HEK293 (cell line): ENCODE measurements at regions not wholly inside any gene's neighbourhood (a gene's known extent, or its start where the extent isn't known, plus 50 kb on each side); places are given as distances from the start of the nearest gene placed in this dataset.

ENCODE experiments used
- CTCF ChIA-PET: fragments of 350-600 bp; formaldehyde crosslinking; extraction: SDS; loops from one replicate; lab custom pipeline; 2021; ENCODE audit warnings: antibody characterized with exemption; lab: Yijun Ruan, JAX
- POLR2A ChIA-PET: fragments of 300-600 bp; formaldehyde crosslinking; extraction: SDS; loops from one replicate; lab custom pipeline; 2020; ENCODE audit warnings: antibody characterized with exemption, inconsistent platforms; lab: Yijun Ruan, JAX
- H3K27ac ChIP-seq: fragments of 200-500 bp; sonication (Bioruptor generic); 2 replicates; pipeline ENCODE4 v1.5.1; 2014; ENCODE audit warnings: low read depth, low read length, control low read depth, inconsistent platforms; ENCODE audit errors: extremely low read depth
- H3K36me3 ChIP-seq, 2 experiments: fragments of 200-500 bp in 1 of 2; sonication (Bioruptor generic) in 1 of 2; 1 replicate in 1 of 2; 2 replicates in 1 of 2; pipeline ENCODE4 v1.5.1; 2014 to 2017; ENCODE audit warnings: inconsistent platforms in 2 of 2, low read length in 2 of 2; ENCODE audit not compliant: control insufficient read depth in 2 of 2, insufficient read depth in 1 of 2
- H3K4me1 ChIP-seq: fragments of 200-500 bp; sonication (Bioruptor generic); 2 replicates; pipeline ENCODE4 v1.5.1; 2014; ENCODE audit warnings: mild to moderate bottlenecking, low read length, inconsistent platforms; ENCODE audit not compliant: control insufficient read depth, insufficient read depth
- H3K4me3 ChIP-seq: 2 replicates; pipeline ENCODE4 v1.5.1; 2011; ENCODE audit warnings: low read depth, mild to moderate bottlenecking, control low read depth, low read length, moderate library complexity
- H3K9me3 ChIP-seq: fragments of 200-500 bp; sonication (Bioruptor generic); 2 replicates; pipeline ENCODE4 v1.5.1; 2014; ENCODE audit warnings: low read depth, low read length, inconsistent platforms; ENCODE audit not compliant: control insufficient read depth, insufficient read depth
- ELK4 ChIP-seq: IDR thresholded peaks from 2 replicates; pipeline ENCODE4 v1.6.1; 2011; ENCODE audit warnings: mild to moderate bottlenecking, low read depth, low read length, borderline replicate concordance
- GLI4 ChIP-seq: fragments of 450-650 bp; formaldehyde crosslinking; IDR thresholded peaks from 2 replicates; pipeline ENCODE4 v1.5.1; 2016; ENCODE audit warnings: missing biosample characterization, missing genetic modification characterization
- GLIS1 ChIP-seq: fragments of 450-650 bp; formaldehyde crosslinking; IDR thresholded peaks from 2 replicates; pipeline ENCODE4 v1.5.1; 2016; ENCODE audit warnings: missing biosample characterization, missing genetic modification characterization
- GLIS2 ChIP-seq: fragments of 450-650 bp; formaldehyde crosslinking; IDR thresholded peaks from 2 replicates; pipeline ENCODE4 v1.5.1; 2016; ENCODE audit warnings: missing biosample characterization, missing genetic modification characterization
- KLF1 ChIP-seq: fragments of 450-650 bp; formaldehyde crosslinking; IDR thresholded peaks from 2 replicates; pipeline ENCODE4 v1.5.1; 2016; ENCODE audit warnings: missing biosample characterization, missing genetic modification characterization
- MEIS1 ChIP-seq: sonication (generic); formaldehyde crosslinking; IDR thresholded peaks from 2 replicates; pipeline ENCODE4 v1.8.1; 2022; ENCODE audit warnings: missing genetic modification reagents, mild to moderate bottlenecking, borderline replicate concordance
- PATZ1 ChIP-seq: fragments of 450-650 bp; formaldehyde crosslinking; IDR thresholded peaks from 2 replicates; pipeline ENCODE4 v1.5.1; 2016; ENCODE audit warnings: missing biosample characterization, missing genetic modification characterization
- SETDB1 ChIP-seq: IDR thresholded peaks from one replicate; pipeline ENCODE4 v1.6.1; 2017; ENCODE audit warnings: mild to moderate bottlenecking, low read length, moderate library complexity, mixed read lengths; ENCODE audit not compliant: insufficient read length
- ZBTB17 ChIP-seq: fragments of 450-650 bp; formaldehyde crosslinking; IDR thresholded peaks from 2 replicates; pipeline ENCODE4 v1.5.1; 2016; ENCODE audit warnings: missing biosample characterization, missing genetic modification characterization
- ZBTB8A ChIP-seq: fragments of 450-650 bp; formaldehyde crosslinking; IDR thresholded peaks from 2 replicates; pipeline ENCODE4 v1.5.1; 2016; ENCODE audit warnings: missing biosample characterization, missing genetic modification characterization
- ZFP37 ChIP-seq: fragments of 450-650 bp; formaldehyde crosslinking; IDR thresholded peaks from 2 replicates; pipeline ENCODE4 v1.5.1; 2016; ENCODE audit warnings: missing biosample characterization, missing genetic modification characterization
- ZNF184 ChIP-seq: fragments of 450-650 bp; IDR thresholded peaks from 2 replicates; pipeline ENCODE4 v1.5.1; 2018; ENCODE audit warnings: missing biosample characterization, mild to moderate bottlenecking, missing genetic modification characterization
- ZNF23 ChIP-seq: fragments of 450-650 bp; formaldehyde crosslinking; IDR thresholded peaks from 2 replicates; pipeline ENCODE4 v1.5.1; 2016; ENCODE audit warnings: missing biosample characterization, missing genetic modification characterization, borderline replicate concordance
- ZNF266 ChIP-seq: fragments of 450-650 bp; formaldehyde crosslinking; IDR thresholded peaks from 2 replicates; pipeline ENCODE4 v1.5.1; 2016; ENCODE audit warnings: missing biosample characterization, missing genetic modification characterization, low read depth
- ZNF311 ChIP-seq: fragments of 450-650 bp; formaldehyde crosslinking; IDR thresholded peaks from 2 replicates; pipeline ENCODE4 v1.5.1; 2017; ENCODE audit warnings: missing biosample characterization, missing genetic modification characterization, borderline replicate concordance
- ZNF416 ChIP-seq: fragments of 450-650 bp; formaldehyde crosslinking; IDR thresholded peaks from 2 replicates; pipeline ENCODE4 v1.5.1; 2016; ENCODE audit warnings: missing biosample characterization, missing genetic modification characterization
- ZNF513 ChIP-seq: fragments of 450-650 bp; IDR thresholded peaks from 2 replicates; pipeline ENCODE4 v1.5.1; 2018; ENCODE audit warnings: missing biosample characterization, missing genetic modification characterization
- ZNF514 ChIP-seq: fragments of 450-650 bp; formaldehyde crosslinking; IDR thresholded peaks from 2 replicates; pipeline ENCODE4 v1.5.1; 2016; ENCODE audit warnings: missing biosample characterization, missing genetic modification characterization
- ZNF548 ChIP-seq: fragments of 450-650 bp; formaldehyde crosslinking; IDR thresholded peaks from 2 replicates; pipeline ENCODE4 v1.5.1; 2016; ENCODE audit warnings: missing biosample characterization, missing genetic modification characterization
- ZNF561 ChIP-seq: fragments of 450-650 bp; IDR thresholded peaks from 2 replicates; pipeline ENCODE4 v1.5.1; 2018; ENCODE audit warnings: missing biosample characterization, missing genetic modification characterization, borderline replicate concordance
- ZNF596 ChIP-seq: fragments of 450-650 bp; IDR thresholded peaks from 2 replicates; pipeline ENCODE4 v1.5.0; 2018; ENCODE audit warnings: missing biosample characterization, mild to moderate bottlenecking, missing genetic modification characterization, moderate library complexity
- ZNF639 ChIP-seq: fragments of 450-650 bp; formaldehyde crosslinking; IDR thresholded peaks from 2 replicates; pipeline ENCODE4 v1.5.1; 2016; ENCODE audit warnings: missing biosample characterization, missing genetic modification characterization
- TF ChIP-seq, protein P1 (sequence below): fragments of 450-650 bp; formaldehyde crosslinking; IDR thresholded peaks from 2 replicates; pipeline ENCODE4 v1.5.1; 2016; ENCODE audit warnings: missing biosample characterization, missing genetic modification characterization

DNA sequence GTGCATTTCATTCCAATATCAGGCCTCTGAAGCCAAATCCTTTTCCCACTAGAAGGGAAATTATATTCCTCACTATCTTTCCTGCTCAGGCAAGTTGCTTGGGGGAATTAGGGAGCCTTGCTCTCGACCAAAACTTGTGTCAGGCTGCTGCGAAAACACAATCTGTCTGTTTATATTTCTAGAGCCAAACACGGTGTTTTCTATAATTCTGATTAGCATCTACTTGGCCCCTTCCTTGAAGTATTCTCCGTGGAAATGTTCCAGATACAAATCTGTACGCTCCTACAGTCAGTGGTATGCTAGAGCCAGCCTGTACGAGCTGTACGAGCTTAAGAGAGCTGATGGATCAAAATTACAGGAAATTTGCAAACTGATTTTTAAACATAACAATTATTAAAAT lies 299.3 kb upstream of the SALL1 start:
- Histone ChIP-seq H3K4me1 (no peaks in the 10 kb centered on the region), H3K27ac (no peak overlapping the region), H3K9me3 (no peaks in the 10 kb centered on the region), H3K4me3 (no peak overlapping the region), H3K36me3 (no peaks in the 10 kb centered on the region)
- no peak for TF ChIP-seq GLIS1
- TF ChIP-seq, protein P1, sequence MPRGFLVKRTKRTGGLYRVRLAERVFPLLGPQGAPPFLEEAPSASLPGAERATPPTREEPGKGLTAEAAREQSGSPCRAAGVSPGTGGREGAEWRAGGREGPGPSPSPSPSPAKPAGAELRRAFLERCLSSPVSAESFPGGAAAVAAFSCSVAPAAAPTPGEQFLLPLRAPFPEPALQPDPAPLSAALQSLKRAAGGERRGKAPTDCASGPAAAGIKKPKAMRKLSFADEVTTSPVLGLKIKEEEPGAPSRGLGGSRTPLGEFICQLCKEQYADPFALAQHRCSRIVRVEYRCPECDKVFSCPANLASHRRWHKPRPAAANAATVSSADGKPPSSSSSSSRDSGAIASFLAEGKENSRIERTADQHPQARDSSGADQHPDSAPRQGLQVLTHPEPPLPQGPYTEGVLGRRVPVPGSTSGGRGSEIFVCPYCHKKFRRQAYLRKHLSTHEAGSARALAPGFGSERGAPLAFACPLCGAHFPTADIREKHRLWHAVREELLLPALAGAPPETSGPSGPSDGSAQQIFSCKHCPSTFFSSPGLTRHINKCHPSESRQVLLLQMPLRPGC (tag by site-specific recombination) = no peak
- no peak for TF ChIP-seq ZBTB8A
- TF ChIP-seq GLI4 (tag by site-specific recombination) = no peak
- no peak for TF ChIP-seq ZNF266
- TF ChIP-seq ZNF639 (tag by site-specific recombination) = no peak
- TF ChIP-seq ZNF596 (tag by site-specific recombination) = no peak
- no peak for TF ChIP-seq ZFP37 (tag by site-specific recombination)
- TF ChIP-seq PATZ1 (tag by site-specific recombination) = no peak
- no peak for TF ChIP-seq ZNF23
- TF ChIP-seq ZBTB17 (tag by site-specific recombination) = no peak
- TF ChIP-seq MEIS1 (CRISPR knock-in tag) = no peak
- TF ChIP-seq ZNF513 (tag by site-specific recombination) = no peak
- no peak for TF ChIP-seq ZNF548 (tag by site-specific recombination)
- CTCF ChIA-PET = interaction anchor here (0.6 kb wide), 1 partner anchor 13 kb away, joined by 3 read pairs; no protein-coding TSS in a partner anchor
- POLR2A ChIA-PET = no interaction called here

DNA sequence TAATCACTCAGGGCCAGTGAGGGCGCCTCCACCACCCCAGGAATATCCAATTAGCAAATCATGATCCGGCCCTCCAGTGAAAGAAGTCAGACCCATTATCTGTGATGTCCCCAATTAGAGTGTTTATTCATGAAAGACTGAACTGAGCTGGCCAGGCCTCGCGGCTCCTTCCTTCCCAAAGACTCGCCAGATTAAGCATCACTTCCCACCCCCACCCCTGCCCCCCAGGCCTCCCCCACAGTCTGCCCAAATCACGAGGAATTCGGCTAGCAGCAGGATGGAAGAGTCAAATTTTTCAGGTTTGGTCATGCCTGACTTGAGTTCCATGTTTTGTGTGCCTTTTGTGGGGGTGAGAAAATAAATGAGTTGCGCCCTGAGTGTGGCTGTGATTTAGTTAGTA lies 298.4 kb upstream of the SALL1 start:
- TF ChIP-seq ELK4 (no peak), GLIS2 (tag by site-specific recombination) (no peak), ZNF514 (no peak), ZNF416 (tag by site-specific recombination) (no peak), ZNF311 (tag by site-specific recombination) (no peak), ZNF561 (tag by site-specific recombination) (no peak), SETDB1 (no peak), KLF1 (tag by site-specific recombination) (no peak), ZNF184 (no peak)
- H3K27ac ChIP-seq = no peak overlapping the region
- no peaks in the 10 kb centered on the region for H3K36me3 ChIP-seq
- ChIA-PET CTCF (no interaction called here), POLR2A (no interaction called here)
- no peaks in the 10 kb centered on the region for H3K9me3 ChIP-seq
- no peak overlapping the region for H3K4me3 ChIP-seq
- H3K4me1 ChIP-seq = no peaks in the 10 kb centered on the region
